IMR-90 (cell line): ENCODE measurements at regions not wholly inside any gene's neighbourhood (a gene's known extent, or its start where the extent isn't known, plus 50 kb on each side); places are given as distances from the start of the nearest gene placed in this dataset.

Experiments used
- ATAC-seq: fragments of 200-7000 bp; cut with Tn5 transposase; 2 replicates; pipeline ENCODE4 v1.9.1; 2020; ENCODE audit warnings: low read depth, mild to moderate bottlenecking, moderate library complexity
- BruUV-seq: library from RNA; stranded (reverse); fragments of 400-500 nt; replicated peaks from 2 replicates; lab custom pipeline; 2021; lab: Mats Ljungman, UMichigan
- CTCF ChIA-PET: fragments of 300-600 bp; formaldehyde crosslinking; extraction: SDS; loops from one replicate; lab custom pipeline; 2021; ENCODE audit warnings: antibody characterized with exemption; lab: Yijun Ruan, JAX
- POLR2A ChIA-PET: fragments of 300-600 bp; sonication (Branson Sonifier 250); formaldehyde crosslinking; loops from one replicate; lab custom pipeline; 2022; ENCODE audit warnings: antibody characterized with exemption; ENCODE audit not compliant: unreplicated experiment; lab: Charles Lee
- DNase-seq: peaks from one replicate; pipeline ENCODE4 v3.0.0; 2013
- H2AFZ ChIP-seq: replicated peaks from 2 replicates; pipeline ENCODE3; 2013; ENCODE audit warnings: low read length, mild to moderate bottlenecking; ENCODE audit not compliant: poor library complexity
- H2AK5ac ChIP-seq: 2 replicates; pipeline ENCODE4 v1.6.1; 2013; ENCODE audit warnings: low read depth, low read length, inconsistent platforms
- H2AK9ac ChIP-seq: replicated peaks from 2 replicates; pipeline ENCODE3; 2013; ENCODE audit warnings: mild to moderate bottlenecking, low read depth, low read length, moderate library complexity; ENCODE audit not compliant: poor library complexity
- H2BK120ac ChIP-seq: 2 replicates; pipeline ENCODE4 v1.6.1; 2013; ENCODE audit warnings: low read depth, low read length, inconsistent platforms
- H2BK15ac ChIP-seq: 3 replicates; pipeline ENCODE4 v1.6.1; 2013; ENCODE audit warnings: low read depth, low read length, inconsistent platforms
- H2BK20ac ChIP-seq: 2 replicates; pipeline ENCODE4 v1.6.1; 2013; ENCODE audit warnings: low read depth, mild to moderate bottlenecking, inconsistent platforms, low read length, moderate library complexity
- H2BK5ac ChIP-seq: 2 replicates; pipeline ENCODE4 v1.6.1; 2013; ENCODE audit warnings: mild to moderate bottlenecking, low read depth, low read length, inconsistent platforms; ENCODE audit not compliant: poor library complexity, severe bottlenecking
- H3K14ac ChIP-seq: replicated peaks from 2 replicates; pipeline ENCODE4 v1.6.1; 2013; ENCODE audit warnings: low read depth, low read length, inconsistent platforms
- H3K18ac ChIP-seq: 2 replicates; pipeline ENCODE4 v1.6.1; 2013; ENCODE audit warnings: low read depth, low read length, control low read depth
- H3K23ac ChIP-seq: 2 replicates; pipeline ENCODE4 v1.6.1; 2013; ENCODE audit warnings: low read depth, low read length, inconsistent platforms
- H3K27ac ChIP-seq: 2 replicates; pipeline ENCODE4 v1.5.1; 2013; ENCODE audit warnings: mild to moderate bottlenecking, control low read depth, low read length; ENCODE audit not compliant: insufficient read depth
- H3K27me3 ChIP-seq: 2 replicates; pipeline ENCODE4 v1.6.1; 2013; ENCODE audit warnings: low read length; ENCODE audit not compliant: control insufficient read depth, insufficient read depth
- H3K36me3 ChIP-seq: 2 replicates; pipeline ENCODE4 v1.6.1; 2013; ENCODE audit warnings: low read length, mixed read lengths; ENCODE audit not compliant: control insufficient read depth, insufficient read depth
- H3K4ac ChIP-seq: 2 replicates; pipeline ENCODE4 v1.6.1; 2013; ENCODE audit warnings: low read depth, low read length, inconsistent platforms
- H3K4me1 ChIP-seq: 2 replicates; pipeline ENCODE4 v1.6.1; 2013; ENCODE audit warnings: low read length, mixed read lengths; ENCODE audit not compliant: control insufficient read depth, insufficient read depth
- H3K4me2 ChIP-seq: 2 replicates; pipeline ENCODE4 v1.6.1; 2013; ENCODE audit warnings: low read depth, mild to moderate bottlenecking, control low read depth, low read length, moderate library complexity
- H3K4me3 ChIP-seq: 2 replicates; pipeline ENCODE4 v1.5.1; 2013; ENCODE audit warnings: low read depth, mild to moderate bottlenecking, control low read depth, low read length, moderate library complexity; ENCODE audit not compliant: insufficient read depth
- H3K56ac ChIP-seq: 2 replicates; pipeline ENCODE4 v1.6.1; 2013; ENCODE audit warnings: low read length, inconsistent platforms; ENCODE audit not compliant: insufficient read depth; ENCODE audit errors: extremely low read depth
- H3K79me1 ChIP-seq, 2 experiments: 2 replicates each; pipeline ENCODE4 v1.6.1; 2013; ENCODE audit warnings: low read length in 2 of 2, inconsistent platforms in 1 of 2, low read depth in 1 of 2
- H3K9ac ChIP-seq: 2 replicates; pipeline ENCODE4 v1.6.1; 2013; ENCODE audit warnings: low read depth, low read length, control low read depth
- H3K9me1 ChIP-seq: 2 replicates; pipeline ENCODE4 v1.6.1; 2013; ENCODE audit warnings: low read length, inconsistent platforms; ENCODE audit not compliant: insufficient read depth
- H3K9me3 ChIP-seq: 2 replicates; pipeline ENCODE4 v1.6.1; 2013; ENCODE audit warnings: low read length; ENCODE audit not compliant: control insufficient read depth, insufficient read depth
- H4K20me1 ChIP-seq: 2 replicates; pipeline ENCODE4 v1.6.1; 2013; ENCODE audit warnings: low read length, inconsistent platforms; ENCODE audit not compliant: insufficient read depth
- H4K5ac ChIP-seq: 2 replicates; pipeline ENCODE4 v1.6.1; 2013; ENCODE audit warnings: mild to moderate bottlenecking, low read depth, low read length, control low read depth
- H4K8ac ChIP-seq, 2 experiments: 2 replicates each; pipeline ENCODE4 v1.6.1; 2013; ENCODE audit warnings: low read depth in 2 of 2, low read length in 2 of 2, control low read depth in 1 of 2, inconsistent platforms in 1 of 2
- H4K91ac ChIP-seq: 2 replicates; pipeline ENCODE4 v1.6.1; 2013; ENCODE audit warnings: low read depth, low read length, inconsistent platforms; ENCODE audit not compliant: insufficient read depth
- MAZ ChIP-seq: IDR thresholded peaks from 2 replicates; pipeline ENCODE4 v1.6.1; 2012; ENCODE audit warnings: low read depth, mild to moderate bottlenecking, low read length, improper control_type of control experiment, moderate library complexity, borderline replicate concordance
- WGBS, 2 experiments: methylation state at CpG; one replicate each; pipeline versions ENCODE4 v1.1.5 to v1.1.7; 2013; ENCODE audit warnings: missing lambda C conversion rate in 2 of 2; ENCODE audit not compliant: insufficient read length in 1 of 2; ENCODE audit errors: extremely low coverage in 2 of 2; 5-methylcytosine and 5-hydroxymethylcytosine counted together
- dilution Hi-C: fragments of 300-500 bp; cut with HindIII; formaldehyde crosslinking; loops from one replicate; pipeline ENCODE4 v1.14.3; 2018; ENCODE audit warnings: low sequenced_read_pairs; ENCODE audit not compliant: unreplicated experiment
- in situ Hi-C: fragments of 300-500 bp; cut with MboI; formaldehyde crosslinking; loops from 3 replicates; pipeline ENCODE4 v1.14.3; 2019; ENCODE audit warnings: low sequenced_read_pairs, inconsistent platforms, mixed read lengths
- intact Hi-C: fragments of 100-400 bp; cut with micrococcal nuclease; formaldehyde crosslinking; loops from 2 replicates; pipeline ENCODE4 v1.10.0; 2022

DNA sequence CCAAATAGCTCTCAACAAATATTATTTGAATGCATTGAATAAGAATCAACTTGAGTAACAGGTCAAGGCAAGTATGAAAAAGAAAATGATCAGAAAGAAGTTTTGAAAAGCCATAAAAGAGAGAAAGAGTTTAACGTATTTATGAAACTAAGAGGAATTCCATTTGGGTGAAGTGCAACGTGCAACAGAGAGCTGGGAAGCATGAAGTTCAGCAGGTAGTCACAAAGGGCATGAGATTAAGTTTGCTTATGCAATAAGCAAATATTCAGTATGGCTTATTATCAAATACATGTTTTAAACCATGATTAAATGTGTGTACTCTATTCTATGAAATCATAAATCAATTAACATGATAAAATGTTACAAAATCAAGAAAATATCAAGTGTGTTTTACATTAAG is 62.7 kb upstream of the PCDH17 start:
- H4K91ac ChIP-seq: no peak overlapping the region
- ChIA-PET CTCF (no interaction called here), POLR2A (no interaction called here)
- DNase-seq (no peak), ATAC-seq (no peak)
- H4K20me1 ChIP-seq: no peaks in the 10 kb centered on the region
- no peak overlapping the region for H3K18ac ChIP-seq
- no peak overlapping the region for H3K4ac ChIP-seq
- no peak overlapping the region for H2BK120ac ChIP-seq
- no TSS peak for BruUV-seq
- no peak overlapping the region for H2BK5ac ChIP-seq
- H3K23ac ChIP-seq: no peak overlapping the region
- H3K56ac ChIP-seq: no peak overlapping the region
- TF ChIP-seq MAZ: no peak
- in situ Hi-C loops (no loop called here), dilution Hi-C loops (no loop called here), intact Hi-C loops (no loop called here)
- no peaks in the 10 kb centered on the region for H3K27me3 ChIP-seq
- H4K8ac ChIP-seq: no peak overlapping the region
- peaks cover 2% of the 10 kb centered on the region; the same call in 1 of the 2 replicates for H3K9me3 ChIP-seq
- H2BK20ac ChIP-seq: no peak overlapping the region
- no peak overlapping the region for H3K14ac ChIP-seq
- no peak overlapping the region for H2AK9ac ChIP-seq
- H2AFZ ChIP-seq: no peak overlapping the region
- H3K4me2 ChIP-seq: no peak overlapping the region
- H2BK15ac ChIP-seq: no peak overlapping the region
- WGBS, 2 experiments: no CpG with 5 or more reads among the region's 2 CpGs
- no peak overlapping the region for H4K5ac ChIP-seq
- no peaks in the 10 kb centered on the region for H3K9me1 ChIP-seq
- no peak overlapping the region for H3K4me3 ChIP-seq
- no peak overlapping the region for H3K9ac ChIP-seq
- H3K79me1 ChIP-seq: no peaks in the 10 kb centered on the region
- no peaks in the 10 kb centered on the region for H3K36me3 ChIP-seq
- H2AK5ac ChIP-seq: no peak overlapping the region
- no peaks in the 10 kb centered on the region for H3K4me1 ChIP-seq
- no peak overlapping the region for H3K27ac ChIP-seq
